Stromal cell of bone marrow (primary cell): ENCODE measurements at regions not wholly inside any gene's neighbourhood (a gene's known extent, or its start where the extent isn't known, plus 50 kb on each side); places are given as distances from the start of the nearest gene placed in this dataset.
A peak's percentile ranks its signal among the peaks of the same experiment; 100 is the strongest.

Source experiments
- DNase-seq: peaks from one replicate; pipeline ENCODE4 v3.0.0-alpha.2; 2012; ENCODE audit warnings: low read depth

DNA sequence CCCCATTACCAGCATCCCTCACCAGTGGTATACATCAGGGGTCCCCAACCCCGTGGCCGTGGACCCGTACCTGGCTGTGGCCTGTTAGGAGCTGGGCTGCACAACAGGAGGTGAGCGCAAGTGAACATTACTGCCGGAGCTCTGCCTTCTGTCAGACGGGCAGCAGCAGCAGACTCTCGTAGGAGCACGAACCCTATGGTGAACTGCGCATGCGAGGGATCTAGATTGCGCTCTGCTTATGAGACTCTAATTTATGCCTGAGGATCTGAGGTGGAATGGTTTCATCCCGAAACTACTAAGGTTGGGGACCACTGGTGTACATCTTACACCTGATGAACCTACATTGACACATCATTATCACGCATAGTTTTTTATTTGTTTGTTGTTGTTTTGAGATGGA, 52.8 kb upstream of the DHX15 start:
- no peak for DNase-seq

DNA sequence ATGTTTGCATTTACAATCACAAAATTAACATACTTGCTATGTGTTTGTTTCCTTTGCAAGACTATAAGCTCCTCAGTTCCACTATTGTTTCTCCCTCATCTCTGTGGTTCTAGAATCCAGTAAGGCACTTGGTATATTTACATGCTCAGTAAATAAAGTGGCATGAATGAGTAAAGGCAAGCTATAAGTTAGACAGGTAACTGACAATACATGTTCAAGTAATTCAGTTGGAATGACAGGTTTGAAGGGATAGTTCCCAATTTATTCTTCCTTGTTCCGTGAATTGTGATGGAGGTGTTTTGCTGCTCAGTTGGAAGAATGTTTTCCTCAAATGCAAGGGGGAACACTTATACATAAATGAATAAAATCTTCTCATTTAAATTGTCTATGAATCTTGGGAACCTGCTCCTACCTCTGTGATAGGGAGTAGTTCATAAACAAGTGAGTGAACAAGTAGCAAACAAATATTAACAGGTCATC, 54.1 kb upstream of the DHX15 start:
- DNase-seq, result no peak

GRCh38 chr4:24639714-24640113, 55.4 kb upstream of the DHX15 start:
- no peak for DNase-seq

- DNase-seq, result no peak
Measured at GRCh38 chr4:24640366-24640765, 56.0 kb upstream of the DHX15 start.

- no peak for DNase-seq
Measured at GRCh38 chr4:24642981-24643547, 58.7 kb upstream of the DHX15 start.

DNA sequence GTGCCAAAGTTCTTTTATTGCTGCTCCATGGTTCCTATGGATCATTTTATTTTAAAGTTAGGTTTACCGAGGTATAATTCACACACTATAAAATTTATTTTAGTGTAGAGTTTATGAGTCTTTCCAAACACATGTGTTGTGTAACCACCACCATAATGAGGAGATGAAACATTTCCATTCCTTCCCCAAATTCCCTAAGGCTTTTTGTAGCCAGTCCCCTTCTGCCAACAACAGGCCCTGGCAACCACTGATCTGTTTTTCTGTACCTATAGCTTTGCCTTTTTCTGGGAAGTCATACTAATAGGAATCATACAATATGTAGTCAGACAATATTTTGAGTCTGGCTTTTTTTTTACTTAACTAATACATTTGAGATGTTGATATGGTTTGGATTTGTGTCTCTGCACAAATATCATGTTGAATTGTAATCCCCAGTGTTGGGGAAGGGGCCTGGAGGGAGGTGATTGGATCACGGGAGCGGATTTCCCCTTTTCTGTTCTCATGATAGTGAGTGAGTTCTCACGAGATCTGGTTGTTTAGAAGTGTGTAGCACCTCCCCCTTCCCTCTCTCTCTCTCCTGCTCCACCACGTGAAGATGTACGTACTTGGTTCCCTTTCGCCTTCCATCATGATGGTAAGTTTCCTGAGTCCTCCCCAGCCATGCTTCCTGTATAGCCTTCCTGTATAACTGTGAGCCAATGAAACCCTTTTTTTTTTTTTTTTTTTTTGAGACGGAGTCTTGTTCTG, 59.6 kb upstream of the DHX15 start:
- DNase-seq, result no peak

DNA sequence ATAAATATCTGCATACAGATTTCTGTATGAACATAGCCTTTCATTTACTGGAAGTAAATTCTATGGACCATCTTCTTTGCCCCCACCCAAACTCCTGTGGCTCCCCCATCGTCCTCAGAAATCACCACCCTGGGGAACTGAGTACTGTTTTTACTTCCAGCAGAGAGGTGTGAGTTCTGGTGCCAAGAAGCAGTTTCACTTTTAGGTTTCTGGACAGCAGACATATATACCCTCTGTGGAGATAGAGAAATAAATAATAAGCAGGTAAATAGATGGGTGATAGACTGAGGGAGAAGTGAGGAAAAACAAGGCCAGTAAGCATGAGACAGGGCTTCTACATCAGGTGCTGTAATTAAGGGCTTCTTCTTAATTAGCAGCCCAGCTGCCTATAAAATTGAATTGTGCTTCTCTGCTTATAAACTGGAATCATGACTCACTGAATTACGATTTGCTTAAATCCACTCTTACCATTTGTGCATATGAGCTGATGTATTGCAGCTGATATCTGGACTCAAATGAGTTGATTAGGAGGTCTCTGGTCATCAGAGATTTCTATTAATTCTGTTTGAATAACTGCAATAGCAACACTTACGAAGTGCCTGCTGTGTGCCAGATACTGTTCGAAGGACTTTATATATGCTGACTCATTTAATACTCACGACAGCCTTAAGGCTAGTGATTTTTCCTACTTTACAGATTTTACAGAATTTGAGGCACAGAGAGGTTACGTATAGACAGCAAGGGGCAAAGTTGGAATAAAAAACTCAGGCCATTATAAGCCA, 60.8 kb upstream of the DHX15 start:
- no peak for DNase-seq

DNA sequence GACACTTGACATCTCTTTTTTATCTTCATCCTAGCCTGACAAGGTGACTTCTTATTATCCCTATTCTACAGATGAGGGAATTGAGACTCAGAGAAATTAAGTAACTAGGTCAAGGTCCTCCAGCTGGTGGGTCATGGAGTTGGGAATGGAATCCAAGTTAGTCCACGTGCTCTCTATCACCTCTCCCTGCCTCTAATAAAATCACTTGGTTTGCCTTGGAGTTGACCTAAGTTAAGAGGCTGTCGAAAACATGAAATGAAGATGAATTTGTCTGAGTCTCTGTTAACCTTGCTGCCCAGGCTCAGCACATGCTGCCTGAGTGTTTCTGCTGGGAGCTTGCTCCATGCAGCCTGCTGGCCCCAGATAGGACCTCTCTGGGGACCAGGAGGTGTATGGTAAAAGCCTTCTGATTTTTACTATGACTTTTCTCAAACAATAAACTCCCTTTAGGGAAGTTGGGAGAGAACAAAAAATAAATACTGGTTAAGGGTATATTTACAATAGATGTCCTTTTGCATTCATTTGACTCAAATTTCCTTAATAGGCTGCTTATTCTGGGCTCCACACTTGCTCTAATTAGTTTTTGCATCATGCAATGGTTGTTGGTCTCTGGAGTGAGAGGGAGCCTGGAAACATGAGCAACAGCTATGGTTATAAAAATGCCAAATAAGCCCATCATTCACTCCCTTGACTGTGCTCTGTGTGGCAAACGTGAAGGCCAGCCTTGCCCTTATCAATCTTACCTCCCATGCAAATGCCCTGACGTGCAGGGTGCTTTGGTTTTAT, 61.6 kb upstream of the DHX15 start:
- DNase-seq, result no peak

- DNase-seq, result no peak
Measured at GRCh38 chr4:24646798-24647460, 62.6 kb upstream of the DHX15 start.

DNA sequence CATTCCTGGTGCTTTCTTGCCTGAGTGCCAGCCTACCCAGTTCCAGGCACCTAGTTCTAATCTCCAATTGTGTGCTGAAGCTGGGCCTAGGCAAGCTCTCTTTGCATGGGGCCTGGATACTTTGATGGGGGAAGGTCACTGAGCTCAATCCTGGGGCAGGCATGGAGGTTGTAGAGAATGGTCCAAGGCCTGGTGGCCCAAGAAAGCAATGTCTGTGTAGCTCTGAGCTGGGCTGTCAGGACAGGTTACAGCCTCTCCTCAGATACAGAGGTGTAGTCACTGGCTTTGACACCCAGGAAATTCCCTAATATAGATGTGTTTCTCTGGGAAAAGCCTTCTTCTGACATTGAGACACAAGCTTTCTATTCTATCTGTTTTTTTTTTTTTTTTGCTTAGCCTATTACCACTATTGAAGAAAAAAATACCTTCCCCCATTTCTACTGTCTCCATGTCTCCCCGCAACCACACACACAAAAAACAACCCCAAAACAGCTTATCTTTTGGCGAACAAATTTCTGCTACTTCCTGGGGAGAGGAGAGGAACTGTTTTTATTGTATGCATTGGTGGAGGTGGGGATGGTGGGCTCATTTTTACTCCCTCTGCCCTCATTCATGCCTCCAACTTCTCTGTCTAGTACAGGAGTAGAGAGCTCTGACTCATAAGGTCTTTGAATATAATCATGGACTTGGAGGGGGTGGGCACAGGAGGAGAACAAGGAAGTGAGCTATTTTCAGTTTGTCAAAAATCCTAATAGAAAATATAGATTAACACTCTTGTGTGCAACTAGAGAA, 66.7 kb upstream of the DHX15 start:
- no peak for DNase-seq

- DNase-seq, result no peak
Measured at GRCh38 chr4:24655326-24655725, 71.0 kb upstream of the DHX15 start.

- DNase-seq, result no peak
Measured at GRCh38 chr4:24655971-24656370, 71.6 kb upstream of the DHX15 start.

DNA sequence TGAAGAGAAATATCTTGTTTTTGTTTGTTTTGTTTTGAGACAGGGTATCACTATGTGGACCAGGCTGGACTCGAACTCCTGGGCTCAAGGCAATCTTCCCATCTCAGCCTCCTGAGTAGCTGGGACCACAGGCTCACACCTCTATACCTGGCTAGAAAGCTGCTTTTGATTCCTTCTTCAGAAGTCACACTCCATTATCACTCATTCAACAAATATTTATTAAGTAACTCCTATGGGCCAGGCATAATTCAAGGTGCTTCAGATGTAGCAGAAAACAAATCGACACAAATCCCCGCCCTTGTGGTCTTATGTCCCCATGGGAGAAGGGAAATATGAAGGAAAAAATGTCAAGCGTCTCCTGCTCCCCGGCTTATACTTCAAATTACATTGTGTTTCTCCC, 72.6 kb upstream of the DHX15 start:
- no peak for DNase-seq

DNA sequence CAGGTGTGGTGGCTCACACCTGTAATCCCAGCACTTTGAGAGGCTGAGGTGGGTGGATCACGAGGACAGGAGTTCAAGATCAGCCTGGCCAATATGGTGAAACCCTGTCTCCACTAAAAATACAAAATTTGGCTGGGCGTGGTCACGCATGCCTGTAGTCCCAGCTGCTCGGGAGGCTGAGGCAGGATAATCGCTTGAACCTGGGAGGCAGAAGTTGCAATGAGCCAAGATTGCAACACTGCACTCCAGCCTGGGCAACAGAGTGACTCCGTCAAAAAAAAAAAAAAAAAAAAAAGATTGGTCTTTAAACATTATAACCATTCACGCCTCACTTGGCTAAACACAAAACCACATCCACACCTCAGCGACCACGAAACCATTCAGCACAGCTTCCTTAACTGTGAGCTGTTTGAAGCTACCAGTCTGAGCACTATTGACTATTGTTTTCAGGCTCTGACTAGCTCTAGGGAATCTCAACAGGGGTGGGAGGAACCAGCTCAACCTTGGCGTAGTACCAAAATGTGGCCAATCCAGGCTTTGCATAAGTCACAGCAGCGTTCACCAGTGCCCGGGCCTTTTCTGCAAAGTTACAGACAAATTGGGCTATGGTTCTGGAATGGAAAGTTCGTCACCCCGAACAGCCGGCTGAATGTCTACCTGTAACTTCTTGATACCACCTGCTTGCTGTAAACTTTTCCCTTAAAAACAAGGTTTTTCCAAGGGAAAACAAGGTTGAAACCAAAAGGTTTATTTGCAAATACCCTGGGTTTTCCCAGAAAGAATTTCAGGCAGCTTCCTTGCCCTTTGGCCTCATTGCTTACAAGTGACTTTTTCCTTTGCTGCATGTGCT, 73.6 kb upstream of the DHX15 start:
- DNase-seq, result peak; percentile 71

DNA sequence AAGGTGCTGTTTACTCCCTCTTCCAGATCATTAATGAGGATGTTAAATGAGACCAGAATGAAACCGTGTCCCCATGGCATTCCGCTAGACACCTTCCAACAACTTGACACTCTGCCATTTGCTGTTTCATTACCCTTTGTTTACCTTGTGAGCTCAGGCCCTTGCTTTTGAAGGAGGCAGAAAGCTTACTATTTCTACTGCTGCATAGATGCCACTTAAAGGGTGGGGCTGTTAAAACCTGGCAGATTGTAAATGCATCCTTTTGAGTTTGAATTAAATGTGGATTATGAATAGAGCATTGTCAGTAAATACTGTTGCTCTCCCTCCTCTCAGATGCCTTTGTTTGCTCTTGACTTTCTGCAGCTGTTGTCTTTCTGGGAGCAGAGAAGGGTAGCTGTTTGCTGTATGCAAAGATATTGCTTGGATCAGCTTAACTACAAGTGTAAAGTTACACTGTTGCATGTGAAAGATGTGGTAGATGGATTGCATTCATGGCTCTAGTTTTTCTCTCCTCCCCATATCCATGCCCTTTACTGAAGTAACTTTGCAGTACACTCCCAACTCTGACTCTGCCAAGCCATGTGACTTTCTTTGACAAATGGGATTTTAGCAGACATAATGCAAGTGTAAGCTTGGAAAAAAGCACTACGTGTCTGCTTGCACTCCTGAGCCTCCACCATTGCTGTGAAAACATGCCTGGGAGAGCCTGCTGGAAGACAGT, 75.0 kb upstream of the DHX15 start:
- no peak for DNase-seq

DNA sequence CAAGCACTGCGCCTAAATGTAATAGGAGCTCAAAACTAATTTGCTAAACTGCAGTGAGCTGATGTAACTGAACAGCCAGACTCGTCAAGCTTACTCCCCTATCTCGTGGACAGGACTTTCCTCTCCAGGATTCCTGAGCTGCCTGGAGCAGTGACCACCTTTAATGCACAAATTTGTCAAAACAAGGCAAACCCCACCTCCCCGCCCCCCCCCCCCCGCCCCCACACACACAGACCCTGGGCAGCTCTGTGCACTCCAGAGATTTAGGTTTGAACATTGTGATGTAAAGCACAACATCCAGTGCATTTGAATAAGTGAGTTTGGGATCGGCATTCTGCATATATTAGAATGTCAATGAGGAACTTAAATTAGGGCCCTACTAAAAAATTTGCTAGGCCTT, 77.7 kb upstream of the DHX15 start:
- no peak for DNase-seq

- no peak for DNase-seq
Measured at GRCh38 chr4:24662542-24662941, 78.2 kb upstream of the DHX15 start.

DNA sequence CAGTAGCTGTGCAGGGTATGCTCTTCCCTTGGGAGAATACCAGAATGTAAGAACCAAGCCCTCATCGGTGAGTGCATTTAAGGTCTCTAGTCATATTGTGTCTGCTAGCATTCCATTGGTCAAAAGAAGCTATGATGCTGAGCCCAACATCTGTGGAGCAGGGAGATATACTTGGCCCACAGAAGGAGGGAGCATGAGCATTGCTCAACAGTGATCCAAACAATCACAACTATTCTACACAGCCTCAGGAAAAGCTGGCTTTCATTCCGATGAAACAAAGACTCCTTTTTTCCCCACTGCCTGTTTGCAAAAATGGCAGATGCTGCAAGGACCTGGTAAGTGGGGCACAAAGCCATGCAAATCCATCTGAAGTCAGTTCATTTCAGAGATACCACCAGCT, 80.6 kb upstream of the DHX15 start:
- DNase-seq, result peak; percentile 25

- no peak for DNase-seq
Measured at GRCh38 chr4:24666316-24666715, 82.0 kb upstream of the DHX15 start.
